GM21528 (cell line): ENCODE measurements at regions not wholly inside any gene's neighbourhood (a gene's known extent, or its start where the extent isn't known, plus 50 kb on each side); places are given as distances from the start of the nearest gene placed in this dataset.

ENCODE experiments used
- ATAC-seq: cut with Tn5 transposase; IDR thresholded peaks from one replicate; pipeline ENCODE4 v1.9.1; 2021; ENCODE audit warnings: mild to moderate bottlenecking, moderate library complexity; ENCODE audit not compliant: unreplicated experiment, low FRiP score

DNA sequence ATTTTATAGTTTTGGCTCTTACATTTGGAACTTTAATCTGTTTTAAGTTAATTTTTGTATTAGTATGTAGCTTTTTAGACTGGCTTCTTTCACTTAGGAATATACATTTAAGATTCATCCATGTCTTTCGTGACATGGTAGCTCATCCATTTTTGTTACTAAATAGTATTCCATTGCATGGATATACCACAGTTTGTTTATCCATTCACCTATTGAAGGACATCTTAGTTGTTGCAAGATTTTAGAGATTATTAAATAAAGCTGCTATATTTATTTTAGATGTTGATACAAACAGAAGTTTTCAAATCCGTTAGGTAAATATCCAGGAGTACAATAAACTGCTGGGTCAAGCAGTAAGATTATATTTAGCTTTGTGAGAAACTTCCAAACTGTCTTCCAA is 58.0 kb upstream of the ZNF521 start:
- ATAC-seq = no peak

DNA sequence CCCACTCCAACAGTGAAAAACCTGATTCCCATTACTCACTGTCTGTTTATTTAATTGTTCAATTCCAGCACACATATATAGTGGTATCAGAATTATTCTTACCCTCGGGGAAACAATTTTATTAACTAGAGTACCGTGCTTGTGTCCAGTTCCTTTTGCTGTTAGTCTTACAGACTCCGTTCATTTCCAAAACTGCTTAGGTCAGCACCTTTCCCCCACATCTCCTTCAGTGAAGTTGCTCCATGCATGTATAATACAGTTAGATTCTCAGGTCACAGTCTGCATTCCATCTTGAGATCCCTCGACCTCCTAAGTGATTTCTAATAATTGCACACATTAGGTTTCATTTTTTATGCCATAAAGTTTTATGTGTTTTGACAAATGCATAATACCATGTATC is 56.3 kb upstream of the ZNF521 start:
- ATAC-seq = no peak
